ENCODE measurements at regions not wholly inside any gene's neighbourhood (a gene's known extent, or its start where the extent isn't known, plus 50 kb on each side); places are given as distances from the start of the nearest gene placed in this dataset.

DNA sequence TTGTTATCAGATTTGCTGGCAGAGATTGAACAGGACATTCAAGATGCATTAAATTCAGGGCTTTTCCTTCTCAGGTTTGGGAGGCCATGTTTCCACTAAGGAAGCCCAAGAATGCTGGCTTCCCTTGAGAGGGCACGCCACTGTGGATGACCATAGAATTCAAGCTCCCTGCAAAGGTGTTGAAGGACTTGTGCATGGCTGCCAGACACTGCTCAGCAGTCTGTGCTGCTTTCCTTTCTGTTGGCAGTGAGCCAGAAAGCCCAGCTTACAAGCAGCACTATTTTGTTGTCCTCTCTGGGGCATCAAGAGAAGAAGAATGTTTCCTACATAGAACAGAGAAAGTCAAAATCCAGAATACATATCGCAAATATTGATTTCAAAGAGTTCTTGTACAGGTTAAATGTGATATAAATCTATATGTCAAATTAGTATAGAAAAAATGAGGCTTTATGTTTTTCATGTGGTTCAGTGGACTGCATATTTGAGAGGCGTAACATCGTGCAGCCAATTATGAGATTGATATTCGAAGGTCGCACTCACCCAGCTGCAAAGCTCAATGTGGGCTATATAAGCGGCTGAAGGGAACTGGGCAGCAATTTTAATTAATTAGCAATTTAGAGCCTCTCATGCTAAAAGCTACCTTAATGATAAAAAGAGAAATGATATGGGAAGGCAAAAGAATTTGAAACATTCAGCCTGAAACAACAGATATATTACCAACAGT is 103.1 kb upstream of the ISL1 start:
- DNase-seq, result no peak

DNA sequence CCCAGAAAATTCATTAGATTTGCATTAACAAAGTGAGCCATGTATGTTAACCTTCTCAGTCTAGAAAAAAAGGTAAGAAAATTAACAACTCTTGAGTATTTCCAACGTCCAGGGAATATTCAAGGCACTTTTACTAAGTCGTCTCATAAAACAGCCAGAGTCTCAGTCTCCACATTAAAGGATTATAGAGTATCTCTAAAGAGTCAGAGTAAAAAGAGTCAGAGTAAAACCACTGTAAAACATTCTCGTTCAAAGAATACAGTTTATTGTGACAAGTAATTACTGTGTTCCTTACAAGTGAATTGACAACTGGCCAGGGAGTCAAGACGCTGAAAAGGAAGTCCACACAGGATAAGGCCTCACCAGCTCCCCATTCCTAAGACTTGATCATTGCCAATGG is 97.2 kb upstream of the ISL1 start:
- DNase-seq, result no peak

DNA sequence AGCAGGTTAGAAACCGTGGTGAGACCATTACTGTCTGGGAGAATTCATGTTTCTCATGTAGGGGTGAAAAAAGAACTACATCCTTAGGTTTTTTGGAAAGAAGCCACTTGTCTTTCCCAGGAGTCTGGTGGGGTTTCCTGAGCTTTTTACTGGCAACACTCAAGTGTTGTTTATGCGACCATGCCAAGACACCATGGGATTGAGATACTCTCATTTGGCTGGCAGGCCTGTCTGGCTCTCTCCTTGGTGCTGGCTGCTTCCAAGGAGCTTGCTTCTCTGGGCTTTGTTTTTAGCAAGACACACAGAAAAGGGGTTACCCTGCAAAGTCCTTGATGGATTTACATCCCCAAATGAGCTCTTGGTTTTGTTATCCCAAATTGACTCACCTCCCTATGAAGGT is 80.9 kb upstream of the ISL1 start:
- DNase-seq, result no peak

DNA sequence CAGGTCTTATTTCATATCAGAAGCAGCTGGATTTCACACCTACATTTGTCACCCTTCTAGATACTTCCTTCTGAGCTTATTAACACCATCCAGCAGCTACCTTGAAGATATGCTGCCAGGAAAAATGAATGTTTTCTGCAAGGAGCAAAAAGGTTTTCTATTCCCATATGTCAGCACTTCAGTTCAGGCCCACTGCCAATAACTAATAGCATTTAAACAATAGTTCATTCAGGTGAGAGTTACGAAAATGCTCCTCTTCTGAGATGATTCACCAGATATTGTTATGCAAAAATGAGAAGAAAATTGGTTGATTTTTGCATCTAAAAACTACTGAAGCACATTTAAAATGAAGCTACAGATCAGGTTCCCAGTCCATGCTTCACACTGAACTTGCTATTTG is 56.4 kb upstream of the ISL1 start:
- DNase-seq, result no peak

Data from activated CD4-positive, alpha-beta T cell treated with anti-CD3 and anti-CD28 coated beads, Interleukin-2, amount 50 U/mL, for 1 hour (primary cell).